Activated T-cell treated with anti-CD3 and anti-CD28 coated beads, Interleukin-2, amount 50 U/mL, for 72 hours (primary cell): ENCODE measurements at regions not wholly inside any gene's neighbourhood (a gene's known extent, or its start where the extent isn't known, plus 50 kb on each side); places are given as distances from the start of the nearest gene placed in this dataset.
"Not testable (repeated sequence)": the region's sequence is repeated elsewhere in the genome, so short reads cannot be mapped to it uniquely, and the experiment has no call there.

Experiments
- ATAC-seq, 2 donors: fragments of 150-1000 bp; cut with Tn5 transposase; replicated peaks in 1 of 2; 2 replicates each; pipeline ENCODE4 v1.10.0; 2021; ENCODE audit warnings: moderate library complexity in 2 of 2, mild to moderate bottlenecking in 1 of 2
- DNase-seq, 2 donors: peaks; one replicate each; pipeline ENCODE4 v3.0.0; 2021 to 2022; ENCODE audit warnings: mixed read lengths in 1 of 2
- H3K27ac Mint-ChIP-seq: one replicate; pipeline ENCODE4 v1.8.0; 2022; ENCODE audit warnings: mild to moderate bottlenecking, moderate library complexity, mixed read lengths
- H3K27me3 Mint-ChIP-seq: one replicate; pipeline ENCODE4 v1.8.0; 2022; ENCODE audit warnings: low read depth, mixed read lengths
- H3K36me3 Mint-ChIP-seq, 2 donors: one replicate each; pipeline ENCODE4 v1.8.0; 2022; ENCODE audit warnings: mixed read lengths in 2 of 2, mild to moderate bottlenecking in 1 of 2; ENCODE audit not compliant: insufficient read depth in 2 of 2
- H3K4me1 Mint-ChIP-seq: one replicate; pipeline ENCODE4 v1.8.0; 2022; ENCODE audit warnings: low read depth, mixed read lengths
- H3K4me3 Mint-ChIP-seq, 2 donors: one replicate each; pipeline ENCODE4 v1.8.0; 2022; ENCODE audit warnings: mild to moderate bottlenecking in 2 of 2, mixed read lengths in 2 of 2, moderate library complexity in 2 of 2
- H3K9me3 Mint-ChIP-seq, 2 donors: one replicate each; pipeline ENCODE4 v1.8.0; 2022; ENCODE audit warnings: mixed read lengths in 2 of 2

- Mint-ChIP-seq H3K36me3 (no peaks in the 10 kb centered on the region), H3K4me3 (no peak overlapping the region), H3K9me3 (no peaks in the 10 kb centered on the region), H3K27me3 (no peaks in the 10 kb centered on the region), H3K27ac (no peak overlapping the region), H3K4me1 (no peaks in the 10 kb centered on the region)
- ATAC-seq (no peak), DNase-seq (no peak)
Observed at GRCh38 chr11:87477321-87477720, 439.6 kb downstream of the TMEM135 start.

GRCh38 chr11:87473174-87473573, 435.4 kb downstream of the TMEM135 start:
- Mint-ChIP-seq H3K4me3 (no peak overlapping the region), H3K9me3 (no peaks in the 10 kb centered on the region), H3K27me3 (no peaks in the 10 kb centered on the region), H3K4me1 (no peaks in the 10 kb centered on the region), H3K36me3 (no peaks in the 10 kb centered on the region), H3K27ac (no peak overlapping the region)
- DNase-seq (no peak), ATAC-seq (no peak)

DNA sequence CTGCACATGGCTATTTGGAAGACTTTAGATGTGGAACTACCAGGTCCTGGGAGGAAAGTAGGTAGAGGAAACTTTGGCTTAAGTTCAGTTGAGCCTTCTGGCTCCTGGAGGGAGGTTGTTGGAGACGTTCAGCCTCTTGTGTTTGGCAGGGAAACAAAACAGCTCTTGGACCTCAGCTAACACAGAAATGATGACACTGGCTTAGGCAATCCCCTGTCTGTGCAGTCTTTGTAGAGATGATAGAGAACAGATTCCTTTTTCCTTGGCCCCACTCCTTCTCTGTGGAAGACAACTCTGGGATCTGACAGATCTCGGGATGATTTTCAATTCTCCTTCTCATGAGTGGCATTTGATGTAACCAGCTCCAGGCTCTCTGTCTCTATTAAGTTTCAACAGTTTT, 428.5 kb downstream of the TMEM135 start:
- no peaks in the 10 kb centered on the region for H3K36me3 Mint-ChIP-seq
- no peaks in the 10 kb centered on the region for H3K27me3 Mint-ChIP-seq
- no peak overlapping the region for H3K27ac Mint-ChIP-seq
- no peaks in the 10 kb centered on the region for H3K4me1 Mint-ChIP-seq
- peaks cover 0 to 2% of the 10 kb centered on the region in 2 donors for H3K9me3 Mint-ChIP-seq
- ATAC-seq, result no peak
- no peak for DNase-seq
- H3K4me3 Mint-ChIP-seq, result no peak overlapping the region

- Mint-ChIP-seq H3K4me1 (no peaks in the 10 kb centered on the region), H3K27ac (no peak overlapping the region), H3K27me3 (no peaks in the 10 kb centered on the region), H3K4me3 (no peak overlapping the region), H3K36me3 (no peaks in the 10 kb centered on the region), H3K9me3 (peaks cover 0 to 2% of the 10 kb centered on the region in 2 donors)
- no peak for ATAC-seq
- DNase-seq, result no peak
Observed at GRCh38 chr11:87465716-87466115, 428.0 kb downstream of the TMEM135 start.

DNA sequence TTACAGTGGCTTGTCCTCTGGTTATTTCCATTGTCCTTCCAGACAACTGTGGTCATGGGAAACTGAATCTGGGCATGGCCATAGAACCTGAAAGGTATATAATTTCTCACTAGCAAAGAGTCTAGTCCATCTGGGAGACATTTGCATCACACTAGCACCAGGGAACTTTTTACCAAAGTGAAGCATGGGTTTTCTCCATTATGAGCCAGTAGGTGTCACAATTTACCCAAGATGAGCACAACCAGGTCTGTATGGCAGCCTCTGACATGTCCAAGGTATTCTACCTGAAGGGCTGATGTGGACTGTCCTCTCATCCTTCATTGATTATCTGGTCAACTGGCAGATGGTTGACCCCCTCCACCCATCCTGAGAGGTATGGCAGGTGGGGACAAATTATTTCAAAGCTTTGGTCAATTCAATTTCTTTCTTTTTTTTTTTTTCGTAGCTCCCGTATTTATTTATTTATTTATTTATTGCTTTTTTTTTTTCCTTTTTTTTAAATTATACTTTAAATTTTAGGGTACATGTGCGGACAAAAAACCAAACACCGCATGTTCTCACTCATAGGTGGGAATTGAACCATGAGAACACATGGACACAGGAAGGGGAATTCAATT, 425.9 kb downstream of the TMEM135 start:
- DNase-seq (no peak), ATAC-seq (no peak)
- Mint-ChIP-seq H3K27ac (no peak overlapping the region), H3K4me3 (no peak overlapping the region), H3K9me3 (peaks cover 0 to 2% of the 10 kb centered on the region in 2 donors), H3K36me3 (no peaks in the 10 kb centered on the region), H3K4me1 (no peaks in the 10 kb centered on the region), H3K27me3 (no peaks in the 10 kb centered on the region)

DNA sequence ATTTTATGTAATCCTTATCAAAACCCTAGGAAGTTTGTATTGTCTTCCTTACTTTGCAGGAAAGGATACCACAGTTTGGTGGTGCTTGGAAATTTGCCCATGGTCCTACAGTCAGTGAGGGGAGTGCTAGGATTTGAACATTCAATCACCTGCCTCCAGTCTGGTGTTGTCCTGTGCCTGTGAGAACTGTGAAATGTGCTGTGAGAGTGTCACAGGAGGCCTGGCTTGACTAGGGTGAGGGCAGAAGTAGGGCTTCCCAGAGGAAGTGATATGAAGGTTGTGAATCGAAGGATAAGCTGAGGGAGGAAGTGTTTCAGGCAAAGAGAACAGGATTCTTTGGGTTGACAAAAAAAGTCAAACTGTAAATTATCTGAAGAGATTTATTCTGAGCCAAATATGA, 424.4 kb downstream of the TMEM135 start:
- ATAC-seq, result no peak
- no peaks in the 10 kb centered on the region for H3K9me3 Mint-ChIP-seq
- H3K27ac Mint-ChIP-seq, result no peak overlapping the region
- no peaks in the 10 kb centered on the region for H3K27me3 Mint-ChIP-seq
- H3K4me3 Mint-ChIP-seq, result no peak overlapping the region
- H3K36me3 Mint-ChIP-seq, result no peaks in the 10 kb centered on the region
- no peak for DNase-seq
- no peaks in the 10 kb centered on the region for H3K4me1 Mint-ChIP-seq

DNA sequence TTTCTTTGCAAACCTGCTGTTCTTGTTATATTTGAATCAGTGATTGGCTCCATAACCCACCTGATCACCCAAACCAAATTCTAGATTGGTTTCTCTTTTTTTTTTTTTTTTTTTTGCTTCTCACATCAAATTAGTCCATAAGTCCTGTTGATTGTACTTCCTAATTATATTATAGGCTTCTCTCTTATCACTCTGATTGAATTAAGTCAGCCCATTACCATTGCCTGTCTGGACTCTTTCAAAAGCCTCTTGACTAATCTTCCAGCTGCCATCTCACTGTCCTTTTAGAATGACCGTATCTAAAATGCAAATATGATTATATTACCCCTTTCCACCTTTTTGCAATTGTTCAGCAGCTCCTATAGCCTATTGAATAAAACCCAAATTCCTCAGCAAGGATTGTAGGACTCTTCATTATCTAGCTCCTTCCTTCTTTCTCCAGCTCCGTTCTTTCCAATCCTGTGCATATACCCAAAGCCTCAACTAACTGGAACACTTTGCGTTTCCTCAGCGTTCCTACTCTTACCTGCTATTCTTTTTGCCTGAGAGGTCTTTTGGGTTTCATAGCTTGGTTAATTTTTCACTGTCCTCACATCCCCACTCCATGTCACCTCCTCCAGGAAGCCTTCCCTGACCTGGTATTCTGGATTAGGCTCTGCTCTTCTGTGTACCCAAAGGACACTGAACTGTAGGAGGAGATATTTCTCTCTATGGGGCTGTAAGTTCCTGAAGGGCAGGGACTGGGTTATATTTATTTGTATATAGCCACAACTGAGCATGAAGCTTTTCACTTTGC, 423.3 kb downstream of the TMEM135 start:
- H3K9me3 Mint-ChIP-seq, result no peaks in the 10 kb centered on the region
- H3K36me3 Mint-ChIP-seq, result no peaks in the 10 kb centered on the region
- H3K4me1 Mint-ChIP-seq, result no peaks in the 10 kb centered on the region
- no peaks in the 10 kb centered on the region for H3K27me3 Mint-ChIP-seq
- no peak overlapping the region for H3K27ac Mint-ChIP-seq
- H3K4me3 Mint-ChIP-seq, result no peak overlapping the region
- ATAC-seq (no peak), DNase-seq (no peak)

- ATAC-seq (no peak), DNase-seq (no peak)
- Mint-ChIP-seq H3K4me1 (no peaks in the 10 kb centered on the region), H3K9me3 (no peaks in the 10 kb centered on the region), H3K4me3 (no peak overlapping the region), H3K36me3 (no peaks in the 10 kb centered on the region), H3K27ac (no peak overlapping the region), H3K27me3 (no peaks in the 10 kb centered on the region)
Observed at GRCh38 chr11:87460279-87460678, 422.5 kb downstream of the TMEM135 start.

- Mint-ChIP-seq H3K27ac (no peak overlapping the region), H3K27me3 (no peaks in the 10 kb centered on the region), H3K36me3 (no peaks in the 10 kb centered on the region), H3K4me3 (no peak overlapping the region), H3K4me1 (no peaks in the 10 kb centered on the region), H3K9me3 (no peaks in the 10 kb centered on the region)
- no peak for ATAC-seq
- no peak for DNase-seq
Observed at GRCh38 chr11:87459351-87459750, 421.6 kb downstream of the TMEM135 start.

GRCh38 chr11:87456499-87456898, 418.8 kb downstream of the TMEM135 start:
- Mint-ChIP-seq H3K27me3 (no peaks in the 10 kb centered on the region), H3K4me1 (no peaks in the 10 kb centered on the region), H3K36me3 (no peaks in the 10 kb centered on the region), H3K9me3 (no peaks in the 10 kb centered on the region), H3K4me3 (no peak overlapping the region), H3K27ac (no peak overlapping the region)
- ATAC-seq, result no peak
- DNase-seq, result no peak

DNA sequence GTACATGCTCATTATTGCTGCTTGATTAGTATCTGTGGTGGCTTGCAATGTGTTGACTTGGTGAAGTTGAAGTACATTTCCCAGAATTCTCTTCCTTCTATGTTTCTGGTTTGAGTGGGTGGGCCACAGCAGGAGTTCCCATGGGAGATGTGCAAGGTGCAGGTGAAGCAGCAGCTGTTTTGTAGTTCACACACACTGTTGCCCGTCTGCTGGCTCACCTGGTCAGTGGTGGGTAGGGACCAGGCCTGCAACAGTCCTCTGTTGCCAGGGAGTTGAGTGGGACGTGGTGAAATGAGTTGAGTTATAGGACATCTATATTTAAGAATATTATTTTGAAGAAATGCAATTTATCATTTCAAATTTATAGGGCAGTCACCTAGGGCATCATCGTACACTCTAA, 417.4 kb downstream of the TMEM135 start:
- no peaks in the 10 kb centered on the region for H3K27me3 Mint-ChIP-seq
- no peaks in the 10 kb centered on the region for H3K4me1 Mint-ChIP-seq
- DNase-seq (no peak), ATAC-seq (no peak)
- no peaks in the 10 kb centered on the region for H3K36me3 Mint-ChIP-seq
- H3K27ac Mint-ChIP-seq, result no peak overlapping the region
- H3K4me3 Mint-ChIP-seq, result no peak overlapping the region
- no peaks in the 10 kb centered on the region for H3K9me3 Mint-ChIP-seq

GRCh38 chr11:87454241-87454640, 416.5 kb downstream of the TMEM135 start:
- H3K27ac Mint-ChIP-seq, result no peak overlapping the region
- no peaks in the 10 kb centered on the region for H3K9me3 Mint-ChIP-seq
- DNase-seq, result no peak
- ATAC-seq, result no peak
- H3K36me3 Mint-ChIP-seq, result no peaks in the 10 kb centered on the region
- no peaks in the 10 kb centered on the region for H3K4me1 Mint-ChIP-seq
- no peaks in the 10 kb centered on the region for H3K27me3 Mint-ChIP-seq
- H3K4me3 Mint-ChIP-seq, result no peak overlapping the region

- Mint-ChIP-seq H3K27ac (no peak overlapping the region), H3K9me3 (no peaks in the 10 kb centered on the region), H3K27me3 (peaks cover 6% of the 10 kb centered on the region), H3K4me1 (no peaks in the 10 kb centered on the region), H3K36me3 (no peaks in the 10 kb centered on the region), H3K4me3 (no peak overlapping the region)
- DNase-seq (no peak), ATAC-seq (no peak)
Observed at GRCh38 chr11:87453531-87454089, 415.9 kb downstream of the TMEM135 start.

DNA sequence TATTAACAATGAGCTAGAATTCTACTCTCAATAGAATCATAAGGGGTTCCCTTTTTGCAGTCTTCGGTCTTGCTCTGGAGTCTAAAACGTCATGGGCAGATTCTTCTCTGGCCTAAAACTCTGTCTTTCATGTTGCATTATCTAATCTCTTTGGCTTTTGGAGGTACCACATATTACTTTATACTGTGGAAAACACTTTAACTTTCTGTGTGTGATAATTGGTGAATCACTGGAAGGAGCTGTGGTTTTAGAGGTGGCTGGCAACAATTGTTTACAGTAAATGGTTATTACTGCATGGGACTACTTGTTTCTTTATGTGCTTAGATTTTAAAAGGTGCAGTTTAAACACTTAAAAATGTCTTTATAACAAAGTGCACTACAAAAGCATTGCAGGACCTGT, 414.3 kb downstream of the TMEM135 start:
- H3K9me3 Mint-ChIP-seq, H3K4me3 Mint-ChIP-seq, H3K4me1 Mint-ChIP-seq, H3K27me3 Mint-ChIP-seq, DNase-seq, ATAC-seq, H3K27ac Mint-ChIP-seq, H3K36me3 Mint-ChIP-seq: not testable (repeated sequence)
